AG09319 (cell line): ENCODE measurements at regions not wholly inside any gene's neighbourhood (a gene's known extent, or its start where the extent isn't known, plus 50 kb on each side); places are given as distances from the start of the nearest gene placed in this dataset.

Experiments used
- DNase-seq: peaks from one replicate; pipeline ENCODE4 v3.0.0-alpha.2; 2010; ENCODE audit warnings: low read depth; ENCODE audit errors: extremely low read depth
- TF ChIP-seq, protein P1 (sequence below): IDR thresholded peaks from 2 replicates; pipeline ENCODE4 v1.5.1; 2011; ENCODE audit warnings: low read depth, mild to moderate bottlenecking, inconsistent platforms, low read length, moderate library complexity

DNA sequence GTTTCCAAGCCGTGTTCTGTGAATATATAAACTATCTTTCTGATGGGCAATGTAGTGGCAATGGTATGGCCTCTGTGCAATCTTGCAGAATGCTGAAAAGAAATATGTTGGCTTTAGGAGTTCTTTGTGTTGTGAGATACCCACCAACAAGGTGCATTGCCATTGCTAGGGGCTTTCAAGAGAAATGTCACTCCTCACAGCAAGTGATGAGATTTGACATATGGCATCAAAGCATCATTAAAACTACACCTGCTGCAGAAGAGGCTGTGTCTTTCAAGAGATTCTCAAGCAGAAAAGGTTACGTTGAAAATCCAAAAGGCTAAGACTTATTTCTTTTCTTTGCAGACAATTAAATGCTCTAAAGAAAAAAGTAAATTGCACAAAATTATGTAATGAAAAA, 1110.8 kb downstream of the CBLN2 start:
- TF ChIP-seq, protein P1, sequence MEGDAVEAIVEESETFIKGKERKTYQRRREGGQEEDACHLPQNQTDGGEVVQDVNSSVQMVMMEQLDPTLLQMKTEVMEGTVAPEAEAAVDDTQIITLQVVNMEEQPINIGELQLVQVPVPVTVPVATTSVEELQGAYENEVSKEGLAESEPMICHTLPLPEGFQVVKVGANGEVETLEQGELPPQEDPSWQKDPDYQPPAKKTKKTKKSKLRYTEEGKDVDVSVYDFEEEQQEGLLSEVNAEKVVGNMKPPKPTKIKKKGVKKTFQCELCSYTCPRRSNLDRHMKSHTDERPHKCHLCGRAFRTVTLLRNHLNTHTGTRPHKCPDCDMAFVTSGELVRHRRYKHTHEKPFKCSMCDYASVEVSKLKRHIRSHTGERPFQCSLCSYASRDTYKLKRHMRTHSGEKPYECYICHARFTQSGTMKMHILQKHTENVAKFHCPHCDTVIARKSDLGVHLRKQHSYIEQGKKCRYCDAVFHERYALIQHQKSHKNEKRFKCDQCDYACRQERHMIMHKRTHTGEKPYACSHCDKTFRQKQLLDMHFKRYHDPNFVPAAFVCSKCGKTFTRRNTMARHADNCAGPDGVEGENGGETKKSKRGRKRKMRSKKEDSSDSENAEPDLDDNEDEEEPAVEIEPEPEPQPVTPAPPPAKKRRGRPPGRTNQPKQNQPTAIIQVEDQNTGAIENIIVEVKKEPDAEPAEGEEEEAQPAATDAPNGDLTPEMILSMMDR = no peak
- no peak for DNase-seq

DNA sequence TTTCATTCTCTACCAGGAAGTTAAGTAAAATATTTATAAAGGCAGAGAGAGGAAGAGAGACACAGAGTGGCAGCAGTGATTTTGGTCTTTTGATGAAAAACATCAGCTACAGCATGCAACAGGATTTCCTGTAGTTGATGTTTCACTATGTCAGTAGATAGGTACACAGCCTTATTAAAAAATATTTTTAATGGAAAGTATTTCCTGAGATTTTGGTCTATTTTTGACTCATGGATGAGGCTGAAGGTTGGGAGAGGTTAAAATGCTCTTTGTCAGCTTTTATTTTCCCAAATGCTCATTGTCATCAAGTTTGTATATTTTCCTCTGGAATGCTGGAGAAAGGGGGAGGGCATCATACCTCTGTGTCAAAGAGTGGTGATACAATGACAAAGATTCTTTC, 1112.5 kb downstream of the CBLN2 start:
- TF ChIP-seq, protein P1 = no peak

DNA sequence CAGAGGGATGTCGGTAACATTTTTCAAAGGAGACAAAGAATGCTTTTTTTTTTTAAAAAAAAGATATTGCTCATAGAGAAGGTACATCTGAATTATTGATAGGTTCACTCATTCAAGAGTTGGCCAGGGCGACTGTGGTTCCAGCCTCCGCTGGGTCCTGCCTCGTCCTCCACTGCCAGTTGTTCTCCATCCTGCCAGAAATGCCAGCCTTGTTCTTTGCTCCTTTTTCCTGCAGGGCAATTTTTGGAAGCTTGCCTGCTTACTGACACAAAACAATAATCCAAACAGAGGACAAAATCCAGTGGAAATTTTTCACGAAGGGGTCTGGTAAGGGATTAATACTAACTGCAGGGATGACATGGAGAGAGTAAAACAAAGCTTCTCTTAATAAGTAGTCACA, 1113.0 kb downstream of the CBLN2 start:
- DNase-seq = no peak
- TF ChIP-seq, protein P1 = no peak

More for the DNA sequence above, 1112.5 kb downstream of the CBLN2 start:
- no peak for DNase-seq

DNA sequence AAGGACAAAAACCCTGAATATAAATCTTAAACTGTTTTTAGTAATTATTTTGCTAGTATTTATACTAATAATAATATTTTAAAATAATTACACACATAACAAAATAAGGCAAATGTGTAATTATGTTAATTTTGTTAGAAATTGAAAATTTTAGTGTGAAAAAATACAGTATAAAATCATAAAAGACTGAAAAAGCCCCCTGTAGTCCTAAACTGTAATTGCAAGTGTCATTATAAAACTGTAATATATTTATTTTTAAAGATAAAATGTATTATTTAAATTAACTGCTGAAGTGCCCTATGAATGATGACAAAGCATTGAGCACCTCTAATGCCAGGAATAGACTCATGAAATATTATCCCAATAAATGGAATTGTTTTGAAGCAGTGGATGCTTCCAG, 1117.7 kb downstream of the CBLN2 start:
- no peak for DNase-seq
- TF ChIP-seq, protein P1 = no peak

DNA sequence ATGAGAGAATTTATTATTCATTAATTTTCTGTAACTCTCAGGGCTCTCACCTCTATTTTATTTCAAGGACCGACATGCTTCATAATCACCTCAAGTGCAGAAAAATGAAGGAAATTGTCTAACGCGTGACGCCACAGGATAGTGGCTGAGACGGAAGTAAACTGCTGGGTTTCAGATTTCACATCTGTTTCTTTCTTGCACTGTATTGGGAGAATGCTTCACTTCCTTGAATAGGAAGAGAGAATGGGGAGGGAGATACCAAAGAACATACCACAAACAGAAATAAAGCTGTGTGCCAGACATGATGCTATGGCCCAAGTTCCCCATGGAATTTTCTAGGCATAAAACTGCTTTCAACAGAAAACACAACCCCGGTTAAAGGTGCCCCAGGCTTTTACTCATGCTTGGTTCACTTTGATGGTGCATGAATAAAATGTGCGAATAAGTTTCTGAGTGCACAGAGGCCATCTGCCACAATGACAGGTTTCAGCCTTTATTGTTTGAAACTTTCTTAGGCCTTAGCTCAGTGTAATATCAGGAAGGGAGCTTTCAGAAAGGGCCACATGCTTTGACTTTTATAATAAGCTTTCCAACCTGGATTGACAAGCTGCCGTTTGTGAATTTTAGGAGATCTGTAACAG, 1116.4 kb downstream of the SOCS6 start:
- TF ChIP-seq, protein P1 = no peak
- DNase-seq = no peak

DNA sequence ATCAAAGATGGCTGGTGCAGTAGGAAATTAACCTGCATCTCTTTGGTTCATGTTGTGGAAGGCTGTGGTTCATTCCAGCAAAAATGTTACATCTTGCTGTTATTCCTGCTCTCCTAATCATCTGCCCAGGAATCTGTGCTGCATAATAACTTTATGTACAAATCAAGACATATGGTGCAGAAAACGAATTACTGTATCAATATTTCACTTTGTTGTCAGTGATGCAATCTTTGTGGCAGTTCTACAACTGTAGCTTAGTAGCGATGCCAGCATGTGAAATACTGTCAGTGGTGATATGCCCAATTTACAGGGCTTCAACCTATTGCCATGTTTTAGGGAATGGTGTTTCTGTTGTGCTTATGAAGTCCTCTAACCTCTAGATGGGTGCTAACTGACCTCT, 1114.7 kb downstream of the SOCS6 start:
- TF ChIP-seq, protein P1 = no peak
- no peak for DNase-seq

DNA sequence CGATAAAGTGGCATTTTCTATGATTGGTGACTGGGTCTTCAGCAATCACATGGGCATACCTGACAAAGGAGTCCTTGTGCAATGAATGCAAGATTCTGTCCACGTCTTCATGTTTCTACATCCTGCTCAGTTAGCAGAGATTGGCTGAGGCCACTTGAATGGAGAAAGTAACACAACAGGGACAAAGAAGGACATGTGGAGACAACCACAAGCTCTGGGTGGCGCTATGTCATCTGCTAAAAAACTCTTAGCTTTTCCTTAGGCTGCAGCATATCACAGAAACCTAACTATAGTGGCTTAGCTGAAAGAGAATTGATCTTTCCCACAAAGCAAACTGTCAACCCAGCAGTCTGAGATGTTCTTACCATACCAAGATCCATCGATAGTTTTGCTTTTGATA, 1109.7 kb downstream of the SOCS6 start:
- DNase-seq = no peak
- TF ChIP-seq, protein P1 = no peak
